ENCODE measurements at regions not wholly inside any gene's neighbourhood (a gene's known extent, or its start where the extent isn't known, plus 50 kb on each side); places are given as distances from the start of the nearest gene placed in this dataset.

DNA sequence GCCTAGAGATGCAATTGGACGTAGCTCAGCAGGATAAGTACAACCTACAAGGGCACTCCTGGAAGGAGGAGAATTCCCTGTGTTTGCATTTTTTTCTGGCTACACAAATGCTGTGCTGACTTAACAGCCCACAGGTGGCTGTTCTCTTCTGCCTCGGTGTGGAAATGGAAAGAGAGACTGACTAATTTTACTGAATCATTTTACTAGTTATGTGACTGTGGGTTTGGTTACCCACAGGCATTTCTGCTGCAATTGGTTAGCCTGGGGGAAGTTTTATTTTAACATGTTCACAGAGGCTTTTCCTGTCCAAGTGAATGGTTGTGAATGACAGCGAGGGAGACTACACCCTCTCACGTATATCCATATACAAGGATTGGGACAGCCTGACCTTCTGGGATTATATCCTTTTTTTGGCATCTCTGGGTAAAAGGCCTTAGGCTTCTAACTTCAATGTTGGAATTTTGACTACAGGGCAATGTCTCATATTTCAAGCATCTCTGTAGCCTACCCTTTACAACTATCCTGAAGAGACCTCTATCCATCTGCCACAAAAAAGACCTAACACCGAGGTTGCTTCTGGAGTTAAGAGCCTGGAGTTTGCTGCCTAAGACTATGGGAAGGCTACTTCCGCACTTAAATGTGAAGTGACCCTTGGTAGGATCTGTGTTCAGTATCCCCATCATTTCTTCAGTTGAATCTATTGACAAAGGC is 67.2 kb upstream of the TP63 start:
- no peak for DNase-seq

GRCh38 chr3:189566550-189567130 is 64.5 kb upstream of the TP63 start:
- DNase-seq: no peak

DNA sequence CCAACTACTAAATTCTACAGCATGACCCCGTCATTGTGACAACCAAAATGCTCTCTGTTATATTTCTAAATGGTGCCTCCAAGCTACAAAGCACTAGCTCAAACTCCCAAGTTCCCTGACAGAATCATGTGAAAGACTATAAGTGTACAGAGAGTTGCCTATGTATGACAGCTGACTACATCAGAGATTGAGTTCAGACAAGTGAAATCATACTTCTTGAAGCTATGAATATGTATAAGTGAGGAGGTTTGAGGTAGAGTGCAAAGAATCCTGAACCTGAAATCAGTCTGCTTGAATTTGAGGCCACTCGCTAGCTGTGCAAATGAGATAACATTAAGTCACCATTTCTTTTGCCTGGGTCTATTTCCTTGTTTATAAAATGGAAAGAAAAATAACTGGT is 63.9 kb upstream of the TP63 start:
- no peak for DNase-seq

DNA sequence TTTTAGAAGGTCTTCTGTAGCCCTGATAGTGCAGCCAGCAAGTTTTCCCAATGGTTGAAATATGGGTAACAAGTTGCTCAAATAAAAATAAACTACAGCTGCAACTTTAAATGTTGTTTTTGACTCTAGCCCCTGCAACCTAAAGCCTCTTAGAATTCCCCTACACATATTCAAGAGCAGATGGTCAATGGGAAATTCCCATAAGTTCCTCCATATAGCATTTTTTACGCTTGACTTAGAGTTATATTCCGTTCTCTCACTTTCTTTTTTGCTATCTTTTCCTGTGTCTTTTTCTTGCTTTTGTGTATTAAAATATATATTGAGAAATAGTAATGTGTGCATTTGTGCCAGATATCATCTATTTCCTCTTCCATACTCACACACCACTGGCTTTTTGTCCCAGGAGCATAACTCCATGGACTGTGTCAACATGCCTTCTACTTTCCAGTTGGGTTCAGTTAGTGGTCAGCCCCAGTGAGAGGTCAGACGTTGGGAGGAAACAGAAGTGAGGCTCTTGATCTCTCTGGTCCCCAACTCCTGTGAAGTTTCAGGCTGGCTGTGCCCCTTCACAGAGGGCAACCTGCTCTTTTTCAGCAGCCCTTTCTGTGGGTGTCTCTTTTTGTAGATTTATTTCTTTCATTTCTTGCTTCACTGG is 63.3 kb upstream of the TP63 start:
- DNase-seq: no peak

DNA sequence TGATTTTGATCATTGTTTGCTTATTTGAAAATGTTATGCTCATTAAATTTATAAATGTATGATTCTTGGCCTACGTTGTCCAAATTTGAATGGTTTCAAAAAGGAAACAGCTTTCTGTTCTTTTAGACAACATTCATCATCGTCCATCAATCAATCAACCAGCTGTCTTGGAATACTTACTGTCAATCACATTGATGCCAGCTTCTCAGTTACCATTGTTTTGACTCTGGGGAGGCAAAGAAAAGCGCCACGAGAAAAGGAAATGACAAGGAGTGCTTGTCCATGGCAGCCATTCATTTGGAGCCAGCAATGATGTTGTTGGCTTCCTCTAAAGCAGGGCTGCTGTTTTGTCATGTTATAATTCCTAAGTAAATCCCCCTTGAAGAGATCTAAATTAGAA is 62.2 kb upstream of the TP63 start:
- DNase-seq: no peak

GRCh38 chr3:189569473-189569872 is 61.7 kb upstream of the TP63 start:
- DNase-seq: no peak

DNA sequence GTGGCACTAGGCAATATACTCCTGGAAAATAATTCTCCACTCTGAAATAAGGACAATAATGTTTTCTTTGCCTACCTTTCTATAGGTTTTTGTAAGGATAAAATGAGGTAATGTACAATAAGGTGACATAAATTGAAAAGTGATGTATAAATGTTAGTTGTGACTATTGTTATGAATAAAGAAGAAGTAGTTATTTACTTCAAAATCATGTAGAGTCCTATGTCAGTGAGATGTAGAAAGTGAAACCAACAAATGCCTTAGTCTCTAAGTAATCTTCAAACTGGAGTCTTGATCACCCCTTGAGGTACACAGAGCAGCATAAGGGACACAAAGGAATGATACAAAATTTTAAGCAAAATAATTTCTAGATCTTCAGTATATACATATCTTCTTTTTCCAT is 60.3 kb upstream of the TP63 start:
- DNase-seq: peak in 1 of 6 experiments; percentile 5

DNA sequence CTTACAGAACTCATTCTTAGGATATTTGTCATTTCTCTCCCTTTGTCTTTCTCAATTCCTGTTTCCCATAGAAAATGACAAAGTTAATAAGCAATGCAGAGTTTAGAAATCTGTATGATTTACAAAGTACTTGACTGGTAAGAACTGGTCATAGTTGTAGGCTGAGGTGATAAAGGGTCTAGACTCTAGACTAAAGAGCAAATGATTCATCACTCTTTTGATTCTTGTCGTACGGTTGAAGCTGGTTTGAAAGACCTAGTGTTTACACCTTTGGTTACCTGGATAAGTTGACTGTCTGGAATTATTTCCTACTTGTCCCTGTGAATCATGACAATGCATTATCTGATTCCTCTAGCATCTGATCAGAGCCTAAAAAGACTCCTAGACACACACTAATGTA is 58.9 kb upstream of the TP63 start:
- no peak for DNase-seq

GRCh38 chr3:189573004-189573403 is 58.2 kb upstream of the TP63 start:
- no peak for DNase-seq

- no peak for DNase-seq
Measured at GRCh38 chr3:189576486-189576885, 54.7 kb upstream of the TP63 start.

GRCh38 chr3:189577050-189577951 is 53.9 kb upstream of the TP63 start:
- no peak for DNase-seq

DNA sequence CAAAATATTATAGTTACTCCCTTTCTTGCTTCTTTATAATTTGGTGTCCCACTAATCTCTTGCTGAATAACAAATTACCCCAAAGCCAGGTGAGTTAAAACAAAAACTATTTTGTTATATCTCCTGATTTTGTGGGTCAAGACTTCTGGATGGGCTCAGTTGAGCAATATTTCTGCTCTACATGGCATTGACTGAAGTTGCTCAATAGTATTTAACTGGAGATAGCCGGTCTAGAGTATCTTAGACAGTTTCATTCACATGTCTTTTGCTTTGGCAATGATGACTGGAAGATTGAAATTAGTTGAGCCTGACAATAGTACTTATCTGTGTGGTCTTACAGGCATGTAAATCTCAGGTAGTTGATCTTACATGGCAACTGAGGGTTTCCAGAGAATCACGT is 51.0 kb upstream of the TP63 start:
- no peak for DNase-seq

All from stimulated activated naive CD4-positive, alpha-beta T cell (primary cell).